NB4 (cell line): ENCODE measurements at regions not wholly inside any gene's neighbourhood (a gene's known extent, or its start where the extent isn't known, plus 50 kb on each side); places are given as distances from the start of the nearest gene placed in this dataset.

Experiments used
- DNase-seq: peaks from one replicate; pipeline ENCODE4 v3.0.0; 2010; ENCODE audit warnings: low read depth
- H3K4me3 ChIP-seq: one replicate; pipeline ENCODE4 v1.5.1; 2011; ENCODE audit warnings: mild to moderate bottlenecking, low read depth, low read length, moderate library complexity
- MYC ChIP-seq: IDR thresholded peaks from 2 replicates; pipeline ENCODE4 v1.6.1; 2011; ENCODE audit warnings: low read depth, low read length
- POLR2A ChIP-seq: IDR thresholded peaks from 2 replicates; pipeline ENCODE4 v1.6.1; 2011; ENCODE audit warnings: mild to moderate bottlenecking; ENCODE audit not compliant: insufficient read length; ENCODE audit errors: extremely low read depth
- TF ChIP-seq, protein P1 (sequence below): IDR thresholded peaks from one replicate; pipeline ENCODE4 v1.5.1; 2012; ENCODE audit warnings: low read depth, low read length
- TF ChIP-seq, protein P2 (sequence below): IDR thresholded peaks from 2 replicates; pipeline ENCODE4 v1.6.1; 2011; ENCODE audit warnings: low read depth, low read length

DNA sequence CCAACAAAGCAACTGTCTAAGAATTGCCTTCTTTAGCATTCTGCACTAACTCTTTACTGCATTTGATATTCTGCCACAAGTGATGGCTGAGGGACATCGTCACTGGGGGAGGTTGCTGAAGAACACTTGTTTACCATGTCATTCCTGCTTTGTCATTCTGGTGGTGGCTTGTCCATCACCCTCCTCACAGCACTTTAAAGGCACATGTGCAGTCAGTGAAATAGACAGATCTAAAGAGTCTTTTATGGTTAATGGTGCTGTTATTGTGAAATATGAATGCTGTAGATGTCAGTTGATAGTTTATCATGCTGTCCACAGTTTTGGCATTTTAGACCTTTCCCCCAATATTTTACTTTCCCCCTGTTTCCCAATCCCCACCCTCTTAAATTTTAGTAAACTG lies 120.9 kb upstream of the TSC22D1 start:
- no peak for DNase-seq
- no peak overlapping the region for H3K4me3 ChIP-seq
- TF ChIP-seq MYC = no peak
- TF ChIP-seq, protein P1, sequence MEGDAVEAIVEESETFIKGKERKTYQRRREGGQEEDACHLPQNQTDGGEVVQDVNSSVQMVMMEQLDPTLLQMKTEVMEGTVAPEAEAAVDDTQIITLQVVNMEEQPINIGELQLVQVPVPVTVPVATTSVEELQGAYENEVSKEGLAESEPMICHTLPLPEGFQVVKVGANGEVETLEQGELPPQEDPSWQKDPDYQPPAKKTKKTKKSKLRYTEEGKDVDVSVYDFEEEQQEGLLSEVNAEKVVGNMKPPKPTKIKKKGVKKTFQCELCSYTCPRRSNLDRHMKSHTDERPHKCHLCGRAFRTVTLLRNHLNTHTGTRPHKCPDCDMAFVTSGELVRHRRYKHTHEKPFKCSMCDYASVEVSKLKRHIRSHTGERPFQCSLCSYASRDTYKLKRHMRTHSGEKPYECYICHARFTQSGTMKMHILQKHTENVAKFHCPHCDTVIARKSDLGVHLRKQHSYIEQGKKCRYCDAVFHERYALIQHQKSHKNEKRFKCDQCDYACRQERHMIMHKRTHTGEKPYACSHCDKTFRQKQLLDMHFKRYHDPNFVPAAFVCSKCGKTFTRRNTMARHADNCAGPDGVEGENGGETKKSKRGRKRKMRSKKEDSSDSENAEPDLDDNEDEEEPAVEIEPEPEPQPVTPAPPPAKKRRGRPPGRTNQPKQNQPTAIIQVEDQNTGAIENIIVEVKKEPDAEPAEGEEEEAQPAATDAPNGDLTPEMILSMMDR = no peak
- no peak for TF ChIP-seq POLR2A
- TF ChIP-seq, protein P2, sequence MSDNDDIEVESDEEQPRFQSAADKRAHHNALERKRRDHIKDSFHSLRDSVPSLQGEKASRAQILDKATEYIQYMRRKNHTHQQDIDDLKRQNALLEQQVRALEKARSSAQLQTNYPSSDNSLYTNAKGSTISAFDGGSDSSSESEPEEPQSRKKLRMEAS = no peak

DNA sequence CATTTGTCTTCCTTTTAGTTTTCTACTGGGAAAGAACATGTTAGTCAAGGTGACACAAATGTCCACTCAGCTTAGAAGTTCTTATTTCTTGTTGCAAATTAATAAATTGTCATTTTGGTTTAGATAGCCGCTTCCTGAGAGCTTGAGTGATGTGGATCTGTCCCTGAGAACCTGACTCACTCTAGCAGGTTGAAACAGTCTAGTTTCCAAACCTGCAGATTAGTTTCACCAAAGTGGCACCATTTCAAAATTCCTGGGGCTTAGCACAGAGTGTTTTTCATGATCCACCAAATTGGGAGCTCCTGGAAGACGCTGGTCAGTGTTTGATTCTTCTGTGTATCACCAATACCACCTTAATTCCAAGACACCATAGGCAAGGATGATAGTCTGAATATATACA lies 119.4 kb upstream of the TSC22D1 start:
- TF ChIP-seq, protein P1 = no peak
- no peak for TF ChIP-seq POLR2A
- TF ChIP-seq, protein P2 = no peak
- no peak for TF ChIP-seq MYC
- no peak overlapping the region for H3K4me3 ChIP-seq
- no peak for DNase-seq

DNA sequence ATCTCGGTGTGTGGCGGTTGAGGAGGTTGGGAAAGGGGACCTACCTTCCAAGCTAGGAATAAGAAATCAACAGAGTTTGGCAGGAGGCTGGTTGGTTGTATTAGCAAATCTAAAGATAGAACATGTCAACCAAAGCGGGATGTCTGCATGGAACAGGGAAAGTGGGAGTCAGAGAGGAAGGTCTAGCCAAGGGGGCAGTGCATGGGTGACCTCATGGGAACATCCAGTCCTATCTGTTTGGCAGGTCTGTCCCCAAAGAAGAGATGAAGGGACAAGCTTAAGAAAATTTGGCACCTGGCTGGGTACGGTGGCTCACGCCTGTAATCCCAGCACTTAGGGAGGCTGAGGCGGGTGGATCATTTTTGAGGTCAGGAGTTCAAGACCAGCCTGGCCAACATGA lies 118.7 kb upstream of the TSC22D1 start:
- TF ChIP-seq, protein P1 = no peak
- TF ChIP-seq, protein P2 = no peak
- TF ChIP-seq MYC = no peak
- TF ChIP-seq POLR2A = no peak
- no peak for DNase-seq
- no peak overlapping the region for H3K4me3 ChIP-seq

DNA sequence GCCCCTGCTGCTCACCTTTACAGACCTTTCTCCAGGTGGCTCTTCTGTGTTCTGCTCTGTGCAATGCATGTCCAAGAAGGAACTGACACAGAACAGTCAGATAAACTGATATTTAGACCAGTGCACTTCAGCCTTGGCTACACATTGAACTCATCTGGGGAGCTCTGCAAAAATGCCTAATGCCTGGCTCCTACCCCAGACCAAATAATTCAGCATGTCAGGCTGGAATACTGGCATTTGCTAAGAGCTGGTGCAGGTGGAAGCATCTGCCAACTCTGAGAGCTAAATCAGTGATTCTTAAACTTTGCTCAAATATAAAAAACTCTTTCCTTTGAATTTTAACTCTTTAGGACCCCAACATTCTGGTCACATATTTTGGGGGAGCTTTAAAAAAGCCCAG lies 118.2 kb upstream of the TSC22D1 start:
- TF ChIP-seq MYC = no peak
- TF ChIP-seq, protein P1 = no peak
- H3K4me3 ChIP-seq = no peak overlapping the region
- no peak for DNase-seq

DNA sequence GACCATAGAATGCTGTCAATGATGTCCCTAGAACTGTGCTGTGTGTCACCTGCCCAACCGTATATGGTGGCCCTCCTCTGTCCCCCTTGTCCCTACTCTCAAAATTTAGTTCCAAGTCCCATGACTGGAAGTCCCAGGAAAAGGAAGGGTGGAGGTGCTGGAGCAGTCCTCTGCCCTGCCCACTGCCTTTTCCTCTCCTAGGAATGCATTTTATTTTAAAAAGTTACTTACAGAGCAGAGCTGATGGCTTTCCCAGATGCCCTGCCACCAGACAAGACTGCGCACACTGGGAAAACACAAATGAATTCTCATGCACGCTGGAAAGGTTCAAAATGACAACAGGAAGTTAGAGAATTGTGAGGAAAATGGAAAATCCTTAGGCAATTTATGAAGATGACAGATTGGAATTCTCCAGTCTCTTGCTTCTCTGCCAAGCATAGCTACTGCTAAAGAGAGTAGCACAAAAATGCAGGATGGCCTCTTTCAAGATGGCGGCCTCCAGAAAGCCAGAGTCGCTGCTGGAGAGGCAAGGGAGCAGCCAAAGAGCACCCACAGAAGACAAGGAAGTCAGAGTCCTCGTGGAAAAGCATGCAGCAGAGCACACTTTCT lies 117.1 kb upstream of the TSC22D1 start:
- no peak for DNase-seq
- TF ChIP-seq, protein P1 = no peak
- TF ChIP-seq POLR2A = no peak
- TF ChIP-seq, protein P2 = no peak
- no peak for TF ChIP-seq MYC
- no peak overlapping the region for H3K4me3 ChIP-seq
